Activated T-cell treated with anti-CD3 and anti-CD28 coated beads, Interleukin-2, amount 50 U/mL, for 4 hours (primary cell): ENCODE measurements at regions not wholly inside any gene's neighbourhood (a gene's known extent, or its start where the extent isn't known, plus 50 kb on each side); places are given as distances from the start of the nearest gene placed in this dataset.
"Not testable (repeated sequence)": the region's sequence is repeated elsewhere in the genome, so short reads cannot be mapped to it uniquely, and the experiment has no call there.

Experiments used
- ATAC-seq, 2 donors: fragments of 200-7000 bp; cut with Tn5 transposase; one replicate each; pipeline ENCODE4 v1.10.0; 2021
- DNase-seq: peaks from one replicate; pipeline ENCODE4 v3.0.0-alpha.2; 2020
- H3K27me3 Mint-ChIP-seq: one replicate; pipeline ENCODE4 v1.8.0; 2021; ENCODE audit warnings: low read depth, mixed read lengths
- H3K36me3 Mint-ChIP-seq: one replicate; pipeline ENCODE4 v1.8.0; 2022; ENCODE audit warnings: mixed read lengths; ENCODE audit not compliant: insufficient read depth
- H3K4me1 Mint-ChIP-seq: one replicate; pipeline ENCODE4 v1.8.0; 2021; ENCODE audit warnings: low read depth, mixed read lengths
- H3K4me3 Mint-ChIP-seq: one replicate; pipeline ENCODE4 v1.8.0; 2021; ENCODE audit warnings: mild to moderate bottlenecking, moderate library complexity, mixed read lengths
- H3K9me3 Mint-ChIP-seq: one replicate; pipeline ENCODE4 v1.8.0; 2021; ENCODE audit warnings: mixed read lengths

DNA sequence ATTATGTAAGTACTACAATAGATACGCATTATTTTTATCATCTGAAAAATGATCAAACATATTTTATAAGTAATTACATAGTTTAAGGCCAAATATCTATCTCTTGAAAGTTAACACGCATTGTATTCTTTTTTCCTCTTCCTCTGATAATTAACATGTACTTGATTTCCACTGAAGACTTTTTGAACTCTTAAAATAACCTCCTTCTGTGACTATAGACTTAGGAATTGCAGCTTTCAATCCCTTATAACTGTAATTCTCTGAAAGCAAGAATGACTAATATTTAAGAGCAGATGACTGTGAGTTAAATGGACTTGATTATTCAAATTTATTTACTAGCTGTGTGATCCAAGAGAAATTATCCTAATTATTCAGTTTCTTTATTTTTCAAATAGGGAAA is 730.6 kb upstream of the NECTIN3 start:
- DNase-seq (no peak), ATAC-seq (no peak)
- Mint-ChIP-seq H3K9me3 (no peaks in the 10 kb centered on the region), H3K27me3 (no peaks in the 10 kb centered on the region), H3K4me1 (no peaks in the 10 kb centered on the region), H3K4me3 (no peak overlapping the region), H3K36me3 (no peaks in the 10 kb centered on the region)

DNA sequence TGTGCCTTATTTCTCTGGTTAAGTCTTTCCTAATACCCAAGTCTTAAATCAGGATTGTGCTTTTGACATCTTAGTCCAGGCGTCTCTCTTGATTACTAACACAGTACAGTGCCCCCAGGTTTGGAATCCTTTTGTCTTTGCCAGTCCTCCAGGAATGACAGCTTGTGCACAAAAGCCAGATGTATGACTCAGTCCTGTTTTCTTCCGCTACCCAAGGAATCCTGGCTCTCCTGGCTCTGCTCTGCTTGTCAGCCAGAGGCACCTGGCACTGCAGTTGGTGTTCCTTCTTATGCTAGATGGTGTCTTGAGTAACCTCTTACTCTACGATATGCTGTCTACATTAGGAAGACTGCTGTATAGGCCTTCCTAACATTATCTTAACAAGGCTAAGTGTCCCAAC is 728.2 kb upstream of the NECTIN3 start:
- no peaks in the 10 kb centered on the region for H3K4me1 Mint-ChIP-seq
- no peaks in the 10 kb centered on the region for H3K9me3 Mint-ChIP-seq
- no peaks in the 10 kb centered on the region for H3K36me3 Mint-ChIP-seq
- H3K4me3 Mint-ChIP-seq: no peak overlapping the region
- DNase-seq: no peak
- H3K27me3 Mint-ChIP-seq: no peaks in the 10 kb centered on the region
- no peak for ATAC-seq

DNA sequence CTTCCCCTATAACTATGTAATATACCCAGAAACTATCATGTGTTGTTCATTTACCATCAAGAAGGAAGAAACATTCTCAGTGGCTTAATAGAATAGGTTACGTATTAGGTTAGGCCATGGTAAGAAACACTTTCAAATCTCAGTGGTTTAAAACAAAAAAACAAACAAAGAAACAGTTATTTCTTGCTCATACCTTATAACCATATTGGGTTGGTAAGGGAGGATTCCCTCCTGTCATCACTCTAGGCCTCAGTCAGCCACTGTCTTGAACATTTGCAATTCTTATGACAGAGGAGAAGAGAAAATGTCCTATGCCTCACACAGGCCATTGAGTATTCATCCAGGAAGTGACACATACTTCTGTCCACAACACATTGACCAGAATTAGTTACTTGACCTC is 727.7 kb upstream of the NECTIN3 start:
- no peak overlapping the region for H3K4me3 Mint-ChIP-seq
- H3K27me3 Mint-ChIP-seq: no peaks in the 10 kb centered on the region
- H3K4me1 Mint-ChIP-seq: no peaks in the 10 kb centered on the region
- ATAC-seq: no peak
- no peaks in the 10 kb centered on the region for H3K9me3 Mint-ChIP-seq
- DNase-seq: no peak
- H3K36me3 Mint-ChIP-seq: no peaks in the 10 kb centered on the region

DNA sequence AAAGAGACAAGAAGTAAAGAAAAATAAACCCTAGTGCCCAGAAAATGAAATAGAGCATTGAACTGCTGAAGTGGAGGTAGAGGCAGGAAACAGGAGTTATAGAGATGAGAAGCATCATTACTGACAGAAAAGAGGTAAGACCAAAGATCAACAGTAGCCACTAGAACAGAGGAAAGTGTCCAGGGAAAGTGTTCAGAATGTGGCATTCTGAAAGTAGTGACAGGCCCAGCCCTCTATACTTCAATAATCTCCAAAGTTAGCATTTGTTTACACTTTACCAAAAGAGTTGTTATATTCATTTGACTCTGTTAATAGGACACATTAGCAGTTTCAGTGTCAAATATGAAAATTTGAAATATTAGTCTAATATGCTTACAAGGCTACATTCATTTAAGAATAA is 727.1 kb upstream of the NECTIN3 start:
- Mint-ChIP-seq H3K36me3 (no peaks in the 10 kb centered on the region), H3K27me3 (no peaks in the 10 kb centered on the region), H3K9me3 (no peaks in the 10 kb centered on the region), H3K4me3 (no peak overlapping the region), H3K4me1 (no peaks in the 10 kb centered on the region)
- DNase-seq: no peak
- ATAC-seq: no peak

DNA sequence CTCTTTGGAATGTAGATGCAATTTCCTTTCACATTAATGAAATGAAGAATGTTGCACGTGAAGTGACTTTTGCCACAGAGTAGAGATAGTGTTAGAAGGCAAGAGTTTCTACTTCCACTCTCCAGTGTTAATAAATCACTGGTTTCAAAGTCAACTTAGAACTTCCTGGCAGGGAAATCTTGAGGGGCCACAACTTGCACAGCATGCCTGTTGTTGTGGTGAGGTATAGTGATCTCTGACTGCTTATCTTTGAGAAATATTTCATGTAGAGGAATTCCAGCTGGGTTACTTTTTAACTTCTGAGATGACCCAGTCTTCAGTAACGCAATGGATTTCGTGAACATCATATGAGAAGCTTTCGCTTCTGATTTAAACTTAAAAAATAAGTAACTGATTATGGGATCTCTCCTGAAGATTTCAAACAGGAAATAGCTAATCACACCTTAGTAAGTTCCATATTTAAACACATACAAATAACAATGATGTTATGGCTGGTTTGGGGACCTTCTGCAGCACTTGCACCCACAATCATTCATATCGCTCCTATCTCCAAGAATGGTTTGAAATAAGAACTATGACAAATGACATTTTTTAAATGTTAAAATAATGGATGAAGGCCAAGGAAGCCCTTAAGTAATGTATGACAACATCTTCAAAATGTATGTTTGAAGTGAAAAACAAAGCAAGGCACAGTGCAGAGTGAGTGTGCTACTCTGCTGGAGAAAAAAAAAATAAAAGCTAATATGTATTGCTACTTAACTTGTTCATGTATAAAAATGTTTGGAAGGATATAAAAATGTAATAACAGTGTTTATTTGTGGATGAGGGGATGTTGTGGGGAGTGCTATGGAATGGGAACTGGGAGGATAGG is 726.5 kb upstream of the NECTIN3 start:
- Mint-ChIP-seq H3K27me3 (no peaks in the 10 kb centered on the region), H3K36me3 (no peaks in the 10 kb centered on the region), H3K4me3 (no peak overlapping the region)

DNA sequence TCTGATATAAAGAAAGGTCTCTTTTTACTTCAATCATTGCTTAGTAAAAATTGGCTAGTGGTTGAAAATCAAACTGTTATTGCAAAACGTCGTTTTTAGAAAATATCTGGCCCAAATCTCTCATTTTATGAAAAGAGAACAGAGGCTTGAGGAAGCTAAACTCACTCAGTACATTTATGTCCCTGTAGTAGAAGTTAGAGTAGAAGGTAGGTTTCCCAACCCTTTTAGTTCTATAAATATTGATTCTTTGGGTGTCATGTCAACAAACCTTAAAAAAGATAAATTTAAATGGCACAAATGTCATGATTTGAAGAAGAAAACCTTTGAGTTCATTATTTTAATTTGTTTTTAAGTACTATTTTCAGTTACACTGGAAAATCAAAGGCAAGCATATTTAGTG is 722.3 kb upstream of the NECTIN3 start:
- DNase-seq: no peak

More for the DNA sequence above, 726.5 kb upstream of the NECTIN3 start:
- Mint-ChIP-seq H3K4me1 (no peaks in the 10 kb centered on the region), H3K9me3 (no peaks in the 10 kb centered on the region)
- DNase-seq (no peak), ATAC-seq (no peak)

DNA sequence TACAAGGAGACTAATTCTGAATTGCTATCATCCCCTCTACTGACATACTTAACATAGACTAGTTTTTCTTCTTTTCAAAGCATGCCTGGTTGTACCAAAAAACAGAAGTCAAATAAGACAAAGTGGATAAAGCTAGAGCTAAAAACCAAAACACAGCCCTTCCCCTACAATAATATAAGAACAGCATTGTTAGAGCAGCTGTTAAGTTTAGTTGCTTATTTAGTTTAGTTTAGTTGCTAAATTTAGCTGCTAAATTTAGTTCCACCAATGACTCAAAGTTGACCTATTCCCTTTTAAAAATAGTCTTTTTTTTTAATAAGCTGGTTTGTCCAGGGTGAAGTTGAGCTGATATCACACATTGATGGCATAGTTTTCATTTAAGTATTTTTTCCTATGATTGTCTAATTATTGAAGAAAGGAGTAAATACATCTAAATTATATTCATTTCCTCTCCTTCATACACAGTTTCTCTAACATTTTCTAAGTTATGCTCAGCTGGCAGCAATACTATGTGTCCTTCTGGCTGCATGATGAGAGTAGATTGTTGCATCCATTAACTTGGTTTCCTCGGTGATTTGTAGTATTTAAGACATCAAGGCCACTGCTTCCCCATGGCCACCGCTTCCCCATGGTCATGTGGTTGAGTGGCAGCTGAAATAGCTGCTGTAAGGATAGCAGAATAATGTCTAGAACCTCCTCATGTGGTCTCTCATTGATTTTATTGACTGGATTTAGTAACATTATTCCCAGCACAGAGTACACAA is 718.6 kb upstream of the NECTIN3 start:
- ATAC-seq: no peak
- no peaks in the 10 kb centered on the region for H3K27me3 Mint-ChIP-seq
- H3K9me3 Mint-ChIP-seq: no peaks in the 10 kb centered on the region
- H3K36me3 Mint-ChIP-seq: no peaks in the 10 kb centered on the region
- no peak for DNase-seq
- no peak overlapping the region for H3K4me3 Mint-ChIP-seq
- H3K4me1 Mint-ChIP-seq: no peaks in the 10 kb centered on the region

More for the DNA sequence above, 722.3 kb upstream of the NECTIN3 start:
- no peak overlapping the region for H3K4me3 Mint-ChIP-seq
- ATAC-seq: no peak
- no peaks in the 10 kb centered on the region for H3K27me3 Mint-ChIP-seq
- H3K36me3 Mint-ChIP-seq: no peaks in the 10 kb centered on the region
- no peaks in the 10 kb centered on the region for H3K9me3 Mint-ChIP-seq
- no peaks in the 10 kb centered on the region for H3K4me1 Mint-ChIP-seq

DNA sequence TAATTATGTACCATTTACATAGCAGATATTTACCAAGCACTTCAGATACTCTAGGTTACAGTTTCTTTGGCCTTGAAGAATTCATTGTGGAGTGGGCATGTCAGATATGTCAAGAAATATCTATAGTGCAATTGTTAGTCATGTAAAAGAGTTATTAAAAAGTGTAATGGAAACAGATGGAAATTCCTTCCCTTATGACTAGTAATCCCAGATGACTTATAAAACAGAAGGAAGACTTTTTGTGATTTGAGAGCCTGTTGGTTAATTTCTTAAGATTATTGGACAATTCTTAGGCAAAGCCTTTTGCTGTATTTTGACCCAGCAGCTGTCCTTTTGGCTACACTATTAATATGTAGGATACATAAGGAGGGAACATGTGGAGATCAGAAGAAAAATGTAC is 708.9 kb upstream of the NECTIN3 start:
- no peak overlapping the region for H3K4me3 Mint-ChIP-seq
- H3K4me1 Mint-ChIP-seq: no peaks in the 10 kb centered on the region
- H3K27me3 Mint-ChIP-seq: peaks cover 1% of the 10 kb centered on the region
- no peaks in the 10 kb centered on the region for H3K9me3 Mint-ChIP-seq
- H3K36me3 Mint-ChIP-seq: no peaks in the 10 kb centered on the region
- no peak for ATAC-seq
- DNase-seq: no peak

DNA sequence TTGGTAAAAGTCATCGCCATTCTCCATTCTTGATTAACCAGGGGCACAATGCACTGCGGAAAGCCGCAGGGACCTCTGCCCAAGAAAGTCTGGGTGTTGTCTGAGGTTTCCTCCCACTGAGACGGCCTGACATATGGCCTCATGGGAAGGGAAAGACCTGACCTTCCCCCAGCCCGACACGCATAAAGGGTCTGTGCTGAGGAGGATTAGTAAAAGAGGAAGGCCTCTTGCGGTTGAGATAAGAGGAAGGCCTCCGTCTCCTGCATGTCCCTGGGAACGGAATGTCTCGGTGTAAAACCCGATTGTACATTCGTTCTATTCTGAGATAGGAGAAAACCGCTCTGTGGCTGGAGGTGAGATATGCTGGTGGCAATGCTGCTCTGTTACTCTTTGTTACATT is 704.3 kb upstream of the NECTIN3 start:
- not testable (repeated sequence) for H3K9me3 Mint-ChIP-seq, DNase-seq, H3K4me3 Mint-ChIP-seq, H3K27me3 Mint-ChIP-seq, H3K4me1 Mint-ChIP-seq, H3K36me3 Mint-ChIP-seq, ATAC-seq

DNA sequence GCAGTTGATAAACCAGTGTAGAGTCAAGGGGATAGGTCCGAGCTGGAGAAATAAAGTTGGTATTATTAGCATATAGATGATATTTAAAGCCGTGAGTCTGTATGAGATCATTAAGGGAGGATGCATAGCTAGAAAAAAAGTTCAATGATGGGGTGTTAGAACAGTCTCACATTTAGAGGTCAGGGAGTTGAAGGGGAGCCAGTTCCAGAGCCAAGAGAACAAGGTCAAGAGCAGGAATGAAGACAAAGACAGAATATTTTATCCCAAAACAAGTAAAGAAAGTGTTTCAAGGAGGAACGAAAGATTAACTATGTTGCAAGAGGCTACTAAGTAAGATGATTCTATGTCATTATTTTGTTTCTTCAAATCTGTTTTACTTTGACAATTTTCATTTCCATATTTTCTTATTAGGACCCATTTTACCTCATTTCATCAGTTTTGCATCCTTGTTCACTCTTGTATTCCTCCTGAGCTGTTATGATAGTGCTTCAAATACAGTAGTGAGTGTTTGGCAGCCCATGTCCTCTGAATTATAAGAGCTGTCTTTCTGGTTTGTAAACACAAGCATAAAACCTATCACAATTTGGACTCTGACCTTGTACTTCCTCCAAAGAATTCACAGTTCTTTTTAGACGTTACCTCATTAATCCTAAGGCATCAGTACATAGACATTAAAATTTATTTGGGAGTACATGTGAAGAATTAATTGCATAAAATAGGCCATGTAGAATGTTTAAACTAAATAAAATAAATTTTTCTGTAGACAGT is 695.7 kb upstream of the NECTIN3 start:
- H3K9me3 Mint-ChIP-seq: no peaks in the 10 kb centered on the region
- H3K4me3 Mint-ChIP-seq: no peak overlapping the region
- DNase-seq (no peak), ATAC-seq (no peak)
- no peaks in the 10 kb centered on the region for H3K27me3 Mint-ChIP-seq
- H3K4me1 Mint-ChIP-seq: no peaks in the 10 kb centered on the region
- H3K36me3 Mint-ChIP-seq: no peaks in the 10 kb centered on the region

DNA sequence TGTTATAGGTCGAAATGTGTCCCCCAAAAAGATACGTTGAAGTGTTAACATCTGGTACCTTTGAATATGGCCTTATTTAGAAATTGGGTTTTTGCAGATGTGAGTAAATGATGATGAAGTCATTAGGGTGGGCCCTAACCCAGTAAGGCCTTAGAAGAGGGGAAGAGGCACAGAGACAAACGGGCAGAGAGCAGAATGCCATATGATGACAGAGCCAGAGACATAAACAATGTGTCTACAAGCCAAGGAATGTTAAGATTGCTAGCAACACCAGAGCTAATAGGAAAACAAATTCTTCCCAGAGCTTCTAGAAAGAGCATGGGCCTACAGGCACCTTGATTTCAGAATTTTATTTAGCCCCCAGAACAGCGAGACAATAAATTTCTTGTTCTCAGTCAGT is 693.1 kb upstream of the NECTIN3 start:
- H3K27me3 Mint-ChIP-seq: no peaks in the 10 kb centered on the region

DNA sequence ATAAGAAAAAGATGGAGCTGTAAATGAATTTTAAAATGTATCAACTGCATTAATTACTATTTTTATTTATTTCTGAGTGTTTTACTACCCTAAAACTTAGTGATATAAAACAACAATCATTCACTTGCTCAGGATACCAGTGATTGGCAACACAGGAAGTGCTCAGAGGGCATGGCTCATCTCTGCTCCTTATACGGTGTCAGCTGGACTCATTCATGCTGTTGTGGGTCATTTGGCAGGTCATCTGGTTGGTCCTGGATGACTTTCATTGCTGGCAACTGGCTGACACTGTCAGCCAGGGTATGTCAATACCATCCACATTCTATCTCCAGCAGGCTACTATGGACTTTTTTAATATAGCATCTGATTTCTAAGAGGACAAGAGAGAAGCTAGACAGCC is 689.6 kb upstream of the NECTIN3 start:
- Mint-ChIP-seq H3K27me3 (no peaks in the 10 kb centered on the region), H3K9me3 (no peaks in the 10 kb centered on the region), H3K4me1 (no peaks in the 10 kb centered on the region), H3K4me3 (no peak overlapping the region), H3K36me3 (no peaks in the 10 kb centered on the region)
- ATAC-seq (no peak), DNase-seq (no peak)

More for the DNA sequence above, 693.1 kb upstream of the NECTIN3 start:
- Mint-ChIP-seq H3K36me3 (no peaks in the 10 kb centered on the region), H3K9me3 (no peaks in the 10 kb centered on the region), H3K4me3 (no peak overlapping the region), H3K4me1 (no peaks in the 10 kb centered on the region)
- ATAC-seq: no peak
- no peak for DNase-seq

DNA sequence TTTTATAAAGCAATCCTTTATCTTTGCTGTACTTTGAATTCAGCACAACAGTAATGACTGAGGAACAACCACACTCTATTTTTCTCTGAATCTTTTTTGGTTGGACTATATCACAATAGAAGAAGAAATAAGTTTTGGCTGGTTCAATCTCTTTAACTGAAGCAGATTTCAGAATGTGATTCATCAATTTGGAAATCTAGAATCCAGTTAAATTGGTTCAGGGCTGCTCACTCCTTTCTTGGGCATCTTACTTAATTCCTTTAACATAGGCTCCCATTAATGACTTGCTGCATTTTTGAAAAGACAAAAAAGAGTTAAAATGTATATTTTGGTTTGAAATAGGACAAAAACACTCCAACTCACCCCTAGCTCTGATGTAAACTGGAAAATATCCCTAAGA is 688.3 kb upstream of the NECTIN3 start:
- ATAC-seq (no peak), DNase-seq (no peak)
- H3K4me1 Mint-ChIP-seq: no peaks in the 10 kb centered on the region
- no peaks in the 10 kb centered on the region for H3K27me3 Mint-ChIP-seq
- H3K9me3 Mint-ChIP-seq: no peaks in the 10 kb centered on the region
- no peaks in the 10 kb centered on the region for H3K36me3 Mint-ChIP-seq
- H3K4me3 Mint-ChIP-seq: no peak overlapping the region

DNA sequence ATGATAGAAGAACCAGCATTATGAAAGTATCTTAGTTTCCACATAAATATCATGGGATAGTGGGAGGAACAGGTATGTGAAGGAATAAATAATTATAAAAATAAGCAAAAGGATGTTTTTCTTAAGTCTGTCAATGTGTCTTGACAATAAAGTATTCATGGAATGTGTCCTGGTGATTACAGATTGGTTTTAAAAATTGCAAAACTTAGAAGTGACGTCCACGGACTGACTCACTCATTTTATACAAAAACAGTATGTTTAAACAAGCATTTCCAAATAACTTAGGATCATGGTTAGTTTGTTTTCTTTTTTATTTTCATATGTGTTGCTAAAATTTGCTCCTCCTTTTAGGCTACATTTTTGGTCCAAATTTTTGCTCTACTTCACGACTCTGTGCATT is 687.0 kb upstream of the NECTIN3 start:
- H3K36me3 Mint-ChIP-seq: no peaks in the 10 kb centered on the region
- H3K27me3 Mint-ChIP-seq: no peaks in the 10 kb centered on the region
- no peak for ATAC-seq

More for the DNA sequence above, 687.0 kb upstream of the NECTIN3 start:
- H3K4me1 Mint-ChIP-seq: no peaks in the 10 kb centered on the region
- H3K9me3 Mint-ChIP-seq: no peaks in the 10 kb centered on the region
- no peak for DNase-seq
- H3K4me3 Mint-ChIP-seq: no peak overlapping the region
